GM12878 (cell line): ENCODE measurements at regions not wholly inside any gene's neighbourhood (a gene's known extent, or its start where the extent isn't known, plus 50 kb on each side); places are given as distances from the start of the nearest gene placed in this dataset.

Experiments used
- ATAC-seq: fragments of 200-7000 bp; cut with Tn5 transposase; 3 replicates; pipeline ENCODE4 v1.9.1; 2020; ENCODE audit warnings: mild to moderate bottlenecking, moderate library complexity
- BruUV-seq: library from RNA; stranded (reverse); fragments of 400-500 nt; replicated peaks from 2 replicates; lab custom pipeline; 2021; lab: Mats Ljungman, UMichigan
- CTCF ChIA-PET: fragments of 300-600 bp; sonication (Branson Sonifier 250); formaldehyde crosslinking; extraction: SDS; loops from one replicate; lab custom pipeline; 2021; ENCODE audit warnings: inconsistent platforms; lab: Yijun Ruan, JAX
- POLR2A ChIA-PET: fragments of 350-600 bp; formaldehyde crosslinking; extraction: SDS; loops from one replicate; lab custom pipeline; 2021; ENCODE audit warnings: inconsistent platforms; lab: Charles Lee
- RAD21 ChIA-PET: fragments of 300-600 bp; sonication (Branson Sonifier 250); formaldehyde crosslinking; loops from one replicate; lab custom pipeline; 2023; ENCODE audit warnings: antibody characterized with exemption; ENCODE audit not compliant: unreplicated experiment; lab: Charles Lee
- SMC1A ChIA-PET: fragments of 300-600 bp; sonication (Branson Sonifier 250); formaldehyde crosslinking; loops from one replicate; lab custom pipeline; 2023; ENCODE audit not compliant: unreplicated experiment, uncharacterized antibody; lab: Charles Lee
- DNase-seq: peaks from one replicate; pipeline ENCODE4 v3.0.0-alpha.2; 2011; ENCODE audit warnings: low read depth, low spot score
- FAIRE-seq: peaks from 3 replicates; lab custom pipeline; 2011; peaks lifted over from hg19 to GRCh38; lab: Jason Lieb, UNC
- H2AFZ ChIP-seq: 2 replicates; pipeline ENCODE4 v1.6.0; 2011; ENCODE audit warnings: low read depth, low read length, control low read depth; ENCODE audit not compliant: control insufficient read depth
- H3K27ac ChIP-seq: 2 replicates; pipeline ENCODE4 v1.5.1; 2011; ENCODE audit warnings: control low read depth; ENCODE audit not compliant: control insufficient read depth, insufficient read depth
- H3K27me3 ChIP-seq, 2 experiments: replicated peaks in 1 of 2; 2 replicates each; pipeline versions ENCODE4 v1.6.0 to v1.6.1; 2011; ENCODE audit warnings: low read length in 1 of 2; ENCODE audit not compliant: control insufficient read depth in 2 of 2, insufficient read depth in 2 of 2
- H3K36me3 ChIP-seq, 2 experiments: 2 replicates each; pipeline ENCODE4 v1.5.1; 2011; ENCODE audit warnings: low read length in 1 of 2; ENCODE audit not compliant: control insufficient read depth in 2 of 2, insufficient read depth in 2 of 2
- H3K4me1 ChIP-seq: 2 replicates; pipeline ENCODE4 v1.6.1; 2011; ENCODE audit warnings: mild to moderate bottlenecking, low read length, moderate library complexity, mixed read lengths; ENCODE audit not compliant: control insufficient read depth, insufficient read depth
- H3K4me2 ChIP-seq: 2 replicates; pipeline ENCODE4 v1.6.0; 2011; ENCODE audit warnings: control low read depth; ENCODE audit not compliant: control insufficient read depth, insufficient read depth
- H3K4me3 ChIP-seq: fragments of 200-600 bp; sonication (generic); 2 replicates; pipeline ENCODE4 v1.5.1; 2016
- H3K79me2 ChIP-seq: 2 replicates; pipeline ENCODE4 v1.6.0; 2011; ENCODE audit warnings: low read length; ENCODE audit not compliant: control insufficient read depth, insufficient read depth
- H3K9ac ChIP-seq: 2 replicates; pipeline ENCODE4 v1.8.0; 2011; ENCODE audit warnings: low read length, control low read depth, mixed read lengths; ENCODE audit not compliant: control insufficient read depth, insufficient read depth
- H3K9me3 ChIP-seq: replicated peaks from 3 replicates; pipeline ENCODE4 v1.5.1; 2011; ENCODE audit warnings: mild to moderate bottlenecking, low read length; ENCODE audit not compliant: control insufficient read depth, insufficient read depth
- H4K20me1 ChIP-seq: 2 replicates; pipeline ENCODE4 v1.6.0; 2011; ENCODE audit not compliant: control insufficient read depth, insufficient read depth
- CEBPZ ChIP-seq: fragments of 150-350 bp; IDR thresholded peaks from 2 replicates; pipeline ENCODE4 v1.6.1; 2016; ENCODE audit warnings: low read depth, low read length
- HDAC6 ChIP-seq: fragments of 200-600 bp; sonication (generic); IDR thresholded peaks from one replicate; pipeline ENCODE4 v1.8.0; 2017; ENCODE audit warnings: antibody characterized with exemption; ENCODE audit not compliant: unreplicated experiment
- HDGF ChIP-seq: fragments of 450-650 bp; IDR thresholded peaks from 2 replicates; pipeline ENCODE4 v1.6.1; 2016; ENCODE audit warnings: antibody characterized with exemption
- HSF1 ChIP-seq: fragments of 150-350 bp; IDR thresholded peaks from 2 replicates; pipeline ENCODE4 v1.6.1; 2014; ENCODE audit warnings: mild to moderate bottlenecking, low read depth, low read length
- MLLT1 ChIP-seq: fragments of 450-650 bp; IDR thresholded peaks from 2 replicates; pipeline ENCODE4 v1.6.1; 2016; ENCODE audit warnings: mild to moderate bottlenecking
- MXI1 ChIP-seq: fragments of 150-350 bp; IDR thresholded peaks from 2 replicates; pipeline ENCODE4 v1.6.1; 2011; ENCODE audit warnings: low read depth, mild to moderate bottlenecking, inconsistent platforms, low read length, improper control_type of control experiment
- NFIC ChIP-seq: IDR thresholded peaks from 2 replicates; pipeline ENCODE4 v1.6.1; 2012; ENCODE audit warnings: low read depth, mild to moderate bottlenecking, inconsistent platforms, low read length, moderate library complexity
- NFYA ChIP-seq: IDR thresholded peaks from 2 replicates; pipeline ENCODE4 v1.6.1; 2011; ENCODE audit warnings: low read depth, mild to moderate bottlenecking, low read length, improper control_type of control experiment, borderline replicate concordance
- PAX8 ChIP-seq: fragments of 450-650 bp; IDR thresholded peaks from 2 replicates; pipeline ENCODE4 v1.6.1; 2017; ENCODE audit warnings: mild to moderate bottlenecking, moderate library complexity
- POLR2AphosphoS5 ChIP-seq: IDR thresholded peaks from 2 replicates; pipeline ENCODE4 v1.6.1; 2011; ENCODE audit warnings: mild to moderate bottlenecking, low read length, inconsistent platforms
- REST ChIP-seq: IDR thresholded peaks from 2 replicates; pipeline ENCODE4 v1.6.1; 2012; ENCODE audit warnings: mild to moderate bottlenecking, low read depth, low read length
- RUNX3 ChIP-seq: IDR thresholded peaks from 2 replicates; pipeline ENCODE4 v1.6.1; 2012; ENCODE audit warnings: low read length, inconsistent platforms
- SIN3A ChIP-seq: IDR thresholded peaks from 2 replicates; pipeline ENCODE4 v1.6.1; 2012; ENCODE audit warnings: low read depth, low read length, improper control_type of control experiment
- ZZZ3 ChIP-seq: IDR thresholded peaks from 2 replicates; pipeline ENCODE4 v1.6.1; 2011; ENCODE audit warnings: low read depth; ENCODE audit not compliant: control insufficient read depth, insufficient read length
- WGBS: methylation state at CpG from one replicate; pipeline ENCODE4 v1.1.6; 2016; ENCODE audit warnings: low lambda C conversion rate; ENCODE audit not compliant: insufficient replicate concordance, insufficient coverage; ENCODE audit errors: missing lambda C conversion rate; 5-methylcytosine and 5-hydroxymethylcytosine counted together
- in situ Hi-C: fragments of 300-500 bp; cut with MboI; formaldehyde crosslinking; loops from 9 replicates; pipeline ENCODE4 v1.14.3; 2018; ENCODE audit warnings: mixed read lengths
- intact Hi-C: fragments of 100-400 bp; cut with micrococcal nuclease; formaldehyde crosslinking; loops from one replicate; pipeline ENCODE4 v1.14.2; 2022; ENCODE audit not compliant: unreplicated experiment
- TF ChIP-seq, protein P1 (sequence below): IDR thresholded peaks from 2 replicates; pipeline ENCODE4 v1.6.1; 2012; ENCODE audit warnings: low read length, inconsistent platforms

DNA sequence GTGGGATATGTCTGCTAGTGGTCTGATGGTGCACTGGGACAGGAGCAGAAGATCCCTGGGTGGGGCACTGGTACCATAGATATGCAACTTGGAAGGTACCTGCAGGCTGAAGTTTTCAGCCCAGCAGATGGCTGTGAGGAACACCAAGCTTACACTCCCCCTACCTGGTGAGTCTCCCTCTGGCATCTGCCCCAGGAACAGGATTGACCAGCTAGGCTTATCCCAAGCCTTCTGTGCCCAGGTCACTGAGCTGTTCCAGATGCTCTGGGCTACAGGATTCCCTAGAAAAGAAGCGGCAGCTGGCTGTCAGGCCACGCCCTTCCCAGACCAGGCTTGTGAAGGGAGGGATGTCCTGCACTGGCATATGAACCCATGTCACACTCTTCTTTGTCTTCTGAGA, 1130.0 kb downstream of the NAALADL2 start:
- Histone ChIP-seq H3K4me1 (no peaks in the 10 kb centered on the region), H3K27ac (no peak overlapping the region), H3K9me3 (no peaks in the 10 kb centered on the region), H4K20me1 (no peaks in the 10 kb centered on the region), H3K36me3 (no peaks in the 10 kb centered on the region), H3K79me2 (no peaks in the 10 kb centered on the region), H3K27me3 (no peaks in the 10 kb centered on the region), H2AFZ (no peak overlapping the region), H3K4me2 (no peak overlapping the region), H3K4me3 (no peak overlapping the region), H3K9ac (no peak overlapping the region)
- POLR2A ChIA-PET: no interaction called here
- ATAC-seq: no peak
- FAIRE-seq: no peak
- intact Hi-C loops (no loop called here), in situ Hi-C loops (no loop called here)
- no peak for DNase-seq
- CTCF ChIA-PET: no interaction called here
- BruUV-seq: no TSS peak
- RAD21 ChIA-PET: no interaction called here
- SMC1A ChIA-PET: no interaction called here
- 59% methylated on average over 2 of the region's 2 CpGs for WGBS
- TF ChIP-seq NFYA: no peak
- TF ChIP-seq SIN3A: no peak
- TF ChIP-seq RUNX3: no peak
- TF ChIP-seq POLR2AphosphoS5: no peak
- TF ChIP-seq MXI1: no peak
- TF ChIP-seq REST: no peak
- no peak for TF ChIP-seq MLLT1
- no peak for TF ChIP-seq HSF1
- no peak for TF ChIP-seq PAX8
- TF ChIP-seq ZZZ3: no peak
- no peak for TF ChIP-seq HDGF
- TF ChIP-seq, protein P1, sequence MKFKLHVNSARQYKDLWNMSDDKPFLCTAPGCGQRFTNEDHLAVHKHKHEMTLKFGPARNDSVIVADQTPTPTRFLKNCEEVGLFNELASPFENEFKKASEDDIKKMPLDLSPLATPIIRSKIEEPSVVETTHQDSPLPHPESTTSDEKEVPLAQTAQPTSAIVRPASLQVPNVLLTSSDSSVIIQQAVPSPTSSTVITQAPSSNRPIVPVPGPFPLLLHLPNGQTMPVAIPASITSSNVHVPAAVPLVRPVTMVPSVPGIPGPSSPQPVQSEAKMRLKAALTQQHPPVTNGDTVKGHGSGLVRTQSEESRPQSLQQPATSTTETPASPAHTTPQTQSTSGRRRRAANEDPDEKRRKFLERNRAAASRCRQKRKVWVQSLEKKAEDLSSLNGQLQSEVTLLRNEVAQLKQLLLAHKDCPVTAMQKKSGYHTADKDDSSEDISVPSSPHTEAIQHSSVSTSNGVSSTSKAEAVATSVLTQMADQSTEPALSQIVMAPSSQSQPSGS: no peak
- TF ChIP-seq CEBPZ: no peak
- TF ChIP-seq NFIC: no peak
- TF ChIP-seq HDAC6: no peak
